Liver (tissue), 8 donors: ENCODE measurements at regions not wholly inside any gene's neighbourhood (a gene's known extent, or its start where the extent isn't known, plus 50 kb on each side); places are given as distances from the start of the nearest gene placed in this dataset.

ENCODE experiments used
- DNase-seq: peaks from one replicate; pipeline ENCODE4 v3.0.0-alpha.2; 2017; ENCODE audit warnings: low spot score
- H3K27ac ChIP-seq, 2 donors: one replicate each; pipeline ENCODE4 v1.7.0; 2013; ENCODE audit warnings: inconsistent platforms in 2 of 2, low read length in 2 of 2, control low read depth in 1 of 2, low read depth in 1 of 2, mild to moderate bottlenecking in 1 of 2
- H3K27me3 ChIP-seq, 4 donors: one replicate each; pipeline versions ENCODE4 v1.6.1 to v1.7.0; 2013; ENCODE audit warnings: low read length in 3 of 4, inconsistent platforms in 1 of 4, mild to moderate bottlenecking in 1 of 4, moderate library complexity in 1 of 4; ENCODE audit not compliant: control insufficient read depth in 4 of 4, insufficient read depth in 4 of 4
- H3K36me3 ChIP-seq, 4 donors: one replicate each; pipeline versions ENCODE4 v1.6.1 to v1.7.0; 2013; ENCODE audit warnings: low read length in 3 of 4, mild to moderate bottlenecking in 3 of 4, low read depth in 1 of 4, moderate library complexity in 1 of 4; ENCODE audit not compliant: control insufficient read depth in 4 of 4, insufficient read depth in 3 of 4
- H3K4me1 ChIP-seq, 4 donors: one replicate each; pipeline versions ENCODE4 v1.6.1 to v1.7.0; 2013; ENCODE audit warnings: low read length in 3 of 4, mild to moderate bottlenecking in 3 of 4, moderate library complexity in 1 of 4; ENCODE audit not compliant: control insufficient read depth in 4 of 4, insufficient read depth in 4 of 4
- H3K4me3 ChIP-seq, 3 donors: one replicate each; pipeline versions ENCODE4 v1.6.1 to v1.7.0; 2013; ENCODE audit warnings: low read length in 3 of 3, control low read depth in 1 of 3, low read depth in 1 of 3, mild to moderate bottlenecking in 1 of 3
- H3K9ac ChIP-seq, 2 donors: one replicate each; pipeline ENCODE4 v1.7.0; 2013; ENCODE audit warnings: low read length in 2 of 2, mild to moderate bottlenecking in 2 of 2, moderate library complexity in 2 of 2, control low read depth in 1 of 2, low read depth in 1 of 2
- H3K9me3 ChIP-seq, 4 donors: one replicate each; pipeline versions ENCODE4 v1.6.1 to v1.7.0; 2013; ENCODE audit warnings: low read length in 3 of 4; ENCODE audit not compliant: control insufficient read depth in 4 of 4
- CTCF ChIP-seq: fragments of 150-350 bp; IDR thresholded peaks from 2 replicates; pipeline ENCODE4 v1.5.1; 2017; ENCODE audit warnings: improper control_type of control experiment, low read depth, low read length; ENCODE audit not compliant: missing input control
- EGR1 ChIP-seq, 2 donors: IDR thresholded peaks; 2 replicates each; pipeline ENCODE4 v1.6.1; 2016 to 2018; ENCODE audit warnings: antibody characterized with exemption in 2 of 2, low read depth in 2 of 2
- FOXA1 ChIP-seq: IDR thresholded peaks from 2 replicates; pipeline ENCODE4 v1.6.1; 2016; ENCODE audit warnings: antibody characterized with exemption
- FOXA2 ChIP-seq: IDR thresholded peaks from 2 replicates; pipeline ENCODE4 v1.6.1; 2016; ENCODE audit warnings: antibody characterized with exemption
- GABPA ChIP-seq, 2 donors: IDR thresholded peaks in 1 of 2; conservative IDR thresholded peaks in 1 of 2; 2 replicates each; pipeline ENCODE4 v1.6.1; 2016; ENCODE audit warnings: antibody characterized with exemption in 2 of 2, mild to moderate bottlenecking in 1 of 2, moderate library complexity in 1 of 2
- HNF4A ChIP-seq, 2 donors: conservative IDR thresholded peaks; 2 replicates each; pipeline ENCODE4 v1.6.1; 2016; ENCODE audit warnings: antibody characterized with exemption in 2 of 2, mild to moderate bottlenecking in 2 of 2
- HNF4G ChIP-seq: IDR thresholded peaks from 2 replicates; pipeline ENCODE4 v1.6.1; 2016; ENCODE audit warnings: antibody characterized with exemption
- JUND ChIP-seq, 2 donors: IDR thresholded peaks; 2 replicates each; pipeline ENCODE4 v1.6.1; 2016; ENCODE audit warnings: antibody characterized with exemption in 2 of 2
- MAX ChIP-seq: IDR thresholded peaks from 2 replicates; pipeline ENCODE4 v1.6.1; 2016; ENCODE audit warnings: antibody characterized with exemption
- NR2F2 ChIP-seq: IDR thresholded peaks from 2 replicates; pipeline ENCODE4 v1.6.1; 2016; ENCODE audit warnings: antibody characterized with exemption
- RAD21 ChIP-seq, 2 donors: IDR thresholded peaks; 2 replicates each; pipeline ENCODE4 v1.6.1; 2016; ENCODE audit warnings: antibody characterized with exemption in 2 of 2, mild to moderate bottlenecking in 2 of 2
- RXRA ChIP-seq, 2 donors: IDR thresholded peaks; 2 replicates each; pipeline ENCODE4 v1.6.1; 2017 to 2018; ENCODE audit warnings: antibody characterized with exemption in 2 of 2, mild to moderate bottlenecking in 1 of 2
- SP1 ChIP-seq: IDR thresholded peaks from 2 replicates; pipeline ENCODE4 v1.6.1; 2018; ENCODE audit warnings: antibody characterized with exemption, mild to moderate bottlenecking
- TAF1 ChIP-seq: conservative IDR thresholded peaks from 2 replicates; pipeline ENCODE4 v1.6.1; 2016; ENCODE audit warnings: antibody characterized with exemption, mild to moderate bottlenecking
- YY1 ChIP-seq: IDR thresholded peaks from 2 replicates; pipeline ENCODE4 v1.6.1; 2016; ENCODE audit warnings: antibody characterized with exemption, mild to moderate bottlenecking
- whole genome bisulfite sequencing: extraction: QIAGEN DNeasy Blood & Tissue Kit; methylation state at CpG from one replicate; pipeline ENCODE4 v1.1.7; 2013; 5-methylcytosine and 5-hydroxymethylcytosine counted together
- TF ChIP-seq, protein P1 (sequence below): IDR thresholded peaks from 2 replicates; pipeline ENCODE4 v1.6.1; 2016; ENCODE audit warnings: antibody characterized with exemption, mild to moderate bottlenecking
- TF ChIP-seq, protein P2 (sequence below): IDR thresholded peaks from 2 replicates; pipeline ENCODE4 v1.6.1; 2016; ENCODE audit warnings: antibody characterized with exemption
- TF ChIP-seq, protein P3 (sequence below): IDR thresholded peaks from 2 replicates; pipeline ENCODE4 v1.6.1; 2016; ENCODE audit warnings: antibody characterized with exemption
- donor health status: healthy.
- donor health status: healthy.
- donor health status: healthy.
- donor health status: healthy.
- donor health status: healthy.

GRCh38 chr17:63035695-63036094 lies 69.7 kb downstream of the TANC2 start (continued):
- TF ChIP-seq, protein P1, sequence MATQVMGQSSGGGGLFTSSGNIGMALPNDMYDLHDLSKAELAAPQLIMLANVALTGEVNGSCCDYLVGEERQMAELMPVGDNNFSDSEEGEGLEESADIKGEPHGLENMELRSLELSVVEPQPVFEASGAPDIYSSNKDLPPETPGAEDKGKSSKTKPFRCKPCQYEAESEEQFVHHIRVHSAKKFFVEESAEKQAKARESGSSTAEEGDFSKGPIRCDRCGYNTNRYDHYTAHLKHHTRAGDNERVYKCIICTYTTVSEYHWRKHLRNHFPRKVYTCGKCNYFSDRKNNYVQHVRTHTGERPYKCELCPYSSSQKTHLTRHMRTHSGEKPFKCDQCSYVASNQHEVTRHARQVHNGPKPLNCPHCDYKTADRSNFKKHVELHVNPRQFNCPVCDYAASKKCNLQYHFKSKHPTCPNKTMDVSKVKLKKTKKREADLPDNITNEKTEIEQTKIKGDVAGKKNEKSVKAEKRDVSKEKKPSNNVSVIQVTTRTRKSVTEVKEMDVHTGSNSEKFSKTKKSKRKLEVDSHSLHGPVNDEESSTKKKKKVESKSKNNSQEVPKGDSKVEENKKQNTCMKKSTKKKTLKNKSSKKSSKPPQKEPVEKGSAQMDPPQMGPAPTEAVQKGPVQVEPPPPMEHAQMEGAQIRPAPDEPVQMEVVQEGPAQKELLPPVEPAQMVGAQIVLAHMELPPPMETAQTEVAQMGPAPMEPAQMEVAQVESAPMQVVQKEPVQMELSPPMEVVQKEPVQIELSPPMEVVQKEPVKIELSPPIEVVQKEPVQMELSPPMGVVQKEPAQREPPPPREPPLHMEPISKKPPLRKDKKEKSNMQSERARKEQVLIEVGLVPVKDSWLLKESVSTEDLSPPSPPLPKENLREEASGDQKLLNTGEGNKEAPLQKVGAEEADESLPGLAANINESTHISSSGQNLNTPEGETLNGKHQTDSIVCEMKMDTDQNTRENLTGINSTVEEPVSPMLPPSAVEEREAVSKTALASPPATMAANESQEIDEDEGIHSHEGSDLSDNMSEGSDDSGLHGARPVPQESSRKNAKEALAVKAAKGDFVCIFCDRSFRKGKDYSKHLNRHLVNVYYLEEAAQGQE, result no peak
- TF ChIP-seq JUND (IDR thresholded peaks at IDR 0.05), result no peak
- no peak for TF ChIP-seq FOXA1
- no peak for TF ChIP-seq FOXA2
- TF ChIP-seq RAD21 (IDR thresholded peaks at IDR 0.05), result no peak
- TF ChIP-seq TAF1, result no peak
- no peak for TF ChIP-seq NR2F2
- TF ChIP-seq SP1, result no peak
- no peak for TF ChIP-seq RXRA (IDR thresholded peaks at IDR 0.05)

DNA sequence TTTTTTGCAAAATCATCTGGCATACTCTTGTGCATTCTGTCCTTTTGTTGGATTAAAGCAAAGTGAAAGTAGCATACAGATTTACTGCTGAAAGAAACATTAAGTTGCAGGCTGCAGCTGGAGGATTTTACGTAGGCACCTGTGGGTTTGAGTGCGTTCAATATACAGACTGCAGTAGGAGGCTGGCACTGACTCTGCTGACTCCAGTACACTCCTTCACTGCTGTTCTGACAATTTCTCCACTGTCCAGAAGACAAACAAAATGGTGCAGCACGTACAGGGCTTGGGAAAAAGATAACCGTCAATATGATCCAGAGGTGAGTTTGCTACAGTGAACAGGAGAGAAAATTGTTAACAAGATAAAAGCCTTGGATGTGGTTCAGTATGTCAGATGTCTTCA lies 73.3 kb downstream of the TANC2 start:
- Histone ChIP-seq H3K36me3 (no peaks in the 10 kb centered on the region), H3K9me3 (no peaks in the 10 kb centered on the region), H3K27me3 (no peaks in the 10 kb centered on the region), H3K9ac (no peak overlapping the region), H3K4me1 (no peaks in the 10 kb centered on the region), H3K27ac (no peak overlapping the region), H3K4me3 (no peak overlapping the region)
- TF ChIP-seq RAD21 (IDR thresholded peaks at IDR 0.05) (no peak), FOXA1 (no peak), GABPA (IDR thresholded peaks at IDR 0.05 in 1 of 2, conservative IDR thresholded peaks at IDR 0.05 in 1 of 2) (no peak), CTCF (no peak), EGR1 (IDR thresholded peaks at IDR 0.05; ENCODE audit: low read depth in 2 of 2) (no peak), SP1 (no peak), NR2F2 (no peak), YY1 (no peak), RXRA (IDR thresholded peaks at IDR 0.05) (no peak), TAF1 (no peak), JUND (IDR thresholded peaks at IDR 0.05) (no peak), HNF4G (no peak), HNF4A (conservative IDR thresholded peaks at IDR 0.05) (no peak), FOXA2 (no peak), MAX (no peak)
- TF ChIP-seq, protein P1, result no peak
- TF ChIP-seq, protein P2, sequence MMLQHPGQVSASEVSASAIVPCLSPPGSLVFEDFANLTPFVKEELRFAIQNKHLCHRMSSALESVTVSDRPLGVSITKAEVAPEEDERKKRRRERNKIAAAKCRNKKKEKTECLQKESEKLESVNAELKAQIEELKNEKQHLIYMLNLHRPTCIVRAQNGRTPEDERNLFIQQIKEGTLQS, result no peak
- TF ChIP-seq, protein P3, sequence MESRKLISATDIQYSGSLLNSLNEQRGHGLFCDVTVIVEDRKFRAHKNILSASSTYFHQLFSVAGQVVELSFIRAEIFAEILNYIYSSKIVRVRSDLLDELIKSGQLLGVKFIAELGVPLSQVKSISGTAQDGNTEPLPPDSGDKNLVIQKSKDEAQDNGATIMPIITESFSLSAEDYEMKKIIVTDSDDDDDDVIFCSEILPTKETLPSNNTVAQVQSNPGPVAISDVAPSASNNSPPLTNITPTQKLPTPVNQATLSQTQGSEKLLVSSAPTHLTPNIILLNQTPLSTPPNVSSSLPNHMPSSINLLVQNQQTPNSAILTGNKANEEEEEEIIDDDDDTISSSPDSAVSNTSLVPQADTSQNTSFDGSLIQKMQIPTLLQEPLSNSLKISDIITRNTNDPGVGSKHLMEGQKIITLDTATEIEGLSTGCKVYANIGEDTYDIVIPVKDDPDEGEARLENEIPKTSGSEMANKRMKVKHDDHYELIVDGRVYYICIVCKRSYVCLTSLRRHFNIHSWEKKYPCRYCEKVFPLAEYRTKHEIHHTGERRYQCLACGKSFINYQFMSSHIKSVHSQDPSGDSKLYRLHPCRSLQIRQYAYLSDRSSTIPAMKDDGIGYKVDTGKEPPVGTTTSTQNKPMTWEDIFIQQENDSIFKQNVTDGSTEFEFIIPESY, result no peak
- DNase-seq, result no peak
- 72% methylated on average over 4 of the region's 4 CpGs for WGBS
